ENCODE measurements at regions not wholly inside any gene's neighbourhood (a gene's known extent, or its start where the extent isn't known, plus 50 kb on each side); places are given as distances from the start of the nearest gene placed in this dataset.

- H3K27ac ChIP-seq (replicated peaks) = no peak overlapping the region
- H3K36me3 ChIP-seq = no peaks in the 10 kb centered on the region
- H3K4me3 ChIP-seq = no peak overlapping the region
- no peaks in the 10 kb centered on the region for H3K4me1 ChIP-seq
- DNase-seq = no peak
- no peaks in the 10 kb centered on the region for H3K9me3 ChIP-seq (replicated peaks)
- no peak for TF ChIP-seq CTCF (IDR thresholded peaks at IDR 0.05; ENCODE audit: borderline replicate concordance)
- intact Hi-C loops (cut with micrococcal nuclease) = no loop called here
- no peaks in the 10 kb centered on the region for H3K27me3 ChIP-seq (ENCODE audit: low read depth)
These were observed 116.5 kb upstream of the RAB11FIP2 start for GRCh38 chr10:118163217-118163616.

GRCh38 chr10:118161461-118162246 lies 114.9 kb upstream of the RAB11FIP2 start:
- no peaks in the 10 kb centered on the region for H3K9me3 ChIP-seq (replicated peaks)
- no peaks in the 10 kb centered on the region for H3K4me1 ChIP-seq
- no peak overlapping the region for H3K4me3 ChIP-seq
- no peaks in the 10 kb centered on the region for H3K27me3 ChIP-seq (ENCODE audit: low read depth)
- no peaks in the 10 kb centered on the region for H3K36me3 ChIP-seq
- intact Hi-C loops (cut with micrococcal nuclease) = no loop called here
- no peak overlapping the region for H3K27ac ChIP-seq (replicated peaks)
- no peak for TF ChIP-seq CTCF (IDR thresholded peaks at IDR 0.05; ENCODE audit: borderline replicate concordance)
- DNase-seq = no peak

GRCh38 chr10:118153287-118153686 lies 106.5 kb upstream of the RAB11FIP2 start:
- H3K4me1 ChIP-seq = no peaks in the 10 kb centered on the region
- DNase-seq = no peak
- no peak for TF ChIP-seq CTCF (IDR thresholded peaks at IDR 0.05; ENCODE audit: borderline replicate concordance)
- H3K4me3 ChIP-seq = no peak overlapping the region
- peaks cover 17% of the 10 kb centered on the region for H3K9me3 ChIP-seq (replicated peaks)
- H3K36me3 ChIP-seq = no peaks in the 10 kb centered on the region
- no peaks in the 10 kb centered on the region for H3K27me3 ChIP-seq (ENCODE audit: low read depth)
- H3K27ac ChIP-seq (replicated peaks) = no peak overlapping the region
- intact Hi-C loops (cut with micrococcal nuclease) = no loop called here

- intact Hi-C loops (cut with micrococcal nuclease) = no loop called here
- no peak overlapping the region for H3K4me3 ChIP-seq
- no peaks in the 10 kb centered on the region for H3K4me1 ChIP-seq
- H3K36me3 ChIP-seq = no peaks in the 10 kb centered on the region
- no peak for DNase-seq
- no peak for TF ChIP-seq CTCF (IDR thresholded peaks at IDR 0.05; ENCODE audit: borderline replicate concordance)
- no peaks in the 10 kb centered on the region for H3K27me3 ChIP-seq (ENCODE audit: low read depth)
- no peak overlapping the region for H3K27ac ChIP-seq (replicated peaks)
- peaks cover 17% of the 10 kb centered on the region for H3K9me3 ChIP-seq (replicated peaks)
These were observed 104.7 kb upstream of the RAB11FIP2 start for GRCh38 chr10:118151461-118151860.

GRCh38 chr10:118148247-118148646 lies 101.5 kb upstream of the RAB11FIP2 start:
- no peaks in the 10 kb centered on the region for H3K9me3 ChIP-seq (replicated peaks)
- intact Hi-C loops (cut with micrococcal nuclease) = no loop called here
- no peak overlapping the region for H3K27ac ChIP-seq (replicated peaks)
- no peak for TF ChIP-seq CTCF (IDR thresholded peaks at IDR 0.05; ENCODE audit: borderline replicate concordance)
- no peak overlapping the region for H3K4me3 ChIP-seq
- no peaks in the 10 kb centered on the region for H3K36me3 ChIP-seq
- no peak for DNase-seq
- H3K27me3 ChIP-seq (ENCODE audit: low read depth) = no peaks in the 10 kb centered on the region
- no peaks in the 10 kb centered on the region for H3K4me1 ChIP-seq

Measured in left ventricle myocardium inferior (tissue), 1 donor.